ENCODE measurements at regions not wholly inside any gene's neighbourhood (a gene's known extent, or its start where the extent isn't known, plus 50 kb on each side); places are given as distances from the start of the nearest gene placed in this dataset.

- DNase-seq, result peak; percentile 66
Measured at GRCh38 chr14:94882401-94882800, 112.5 kb upstream of the GSC start.

GRCh38 chr14:94880876-94881275 lies 111.0 kb upstream of the GSC start:
- peak; percentile 79 for DNase-seq

GRCh38 chr14:94880106-94880505 lies 110.2 kb upstream of the GSC start:
- no peak for DNase-seq

- DNase-seq, result no peak
Measured at GRCh38 chr14:94879537-94879936, 109.6 kb upstream of the GSC start.

- no peak for DNase-seq
Measured at GRCh38 chr14:94876306-94876705, 106.4 kb upstream of the GSC start.

- no peak for DNase-seq
Measured at GRCh38 chr14:94875256-94875655, 105.3 kb upstream of the GSC start.

- no peak for DNase-seq
Measured at GRCh38 chr14:94868772-94869072, 98.8 kb upstream of the GSC start.

- DNase-seq, result no peak
Measured at GRCh38 chr14:94867946-94868771, 98.2 kb upstream of the GSC start.

GRCh38 chr14:94867209-94867608 lies 97.3 kb upstream of the GSC start:
- no peak for DNase-seq

GRCh38 chr14:94864387-94865195 lies 94.7 kb upstream of the GSC start:
- DNase-seq, result peak; percentile 23

- no peak for DNase-seq
Measured at GRCh38 chr14:94863366-94863765, 93.5 kb upstream of the GSC start.

GRCh38 chr14:94857950-94858349 lies 88.0 kb upstream of the GSC start:
- DNase-seq, result no peak

- no peak for DNase-seq
Measured at GRCh38 chr14:94853920-94854319, 84.0 kb upstream of the GSC start.

- DNase-seq, result no peak
Measured at GRCh38 chr14:94850309-94851211, 80.6 kb upstream of the GSC start.

GRCh38 chr14:94844593-94845152 lies 74.8 kb upstream of the GSC start:
- no peak for DNase-seq

- DNase-seq, result no peak
Measured at GRCh38 chr14:94840467-94840866, 70.6 kb upstream of the GSC start.

- DNase-seq, result no peak
Measured at GRCh38 chr14:94839348-94839747, 69.4 kb upstream of the GSC start.

- no peak for DNase-seq
Measured at GRCh38 chr14:94836849-94837248, 66.9 kb upstream of the GSC start.

- no peak for DNase-seq
Measured at GRCh38 chr14:94833633-94834032, 63.7 kb upstream of the GSC start.

- DNase-seq, result no peak
Measured at GRCh38 chr14:94831085-94831484, 61.2 kb upstream of the GSC start.

- DNase-seq, result no peak
Measured at GRCh38 chr14:94827711-94828447, 58.0 kb upstream of the GSC start.

GRCh38 chr14:94826774-94827173 lies 56.9 kb upstream of the GSC start:
- no peak for DNase-seq

Measured in NCI-H82 (cell line).